IMR-90 (cell line): ENCODE measurements at regions not wholly inside any gene's neighbourhood (a gene's known extent, or its start where the extent isn't known, plus 50 kb on each side); places are given as distances from the start of the nearest gene placed in this dataset.

Experiments
- ATAC-seq: fragments of 200-7000 bp; cut with Tn5 transposase; 2 replicates; pipeline ENCODE4 v1.9.1; 2020; ENCODE audit warnings: low read depth, mild to moderate bottlenecking, moderate library complexity
- BruUV-seq: library from RNA; stranded (reverse); fragments of 400-500 nt; replicated peaks from 2 replicates; lab custom pipeline; 2021; lab: Mats Ljungman, UMichigan
- CTCF ChIA-PET: fragments of 300-600 bp; formaldehyde crosslinking; extraction: SDS; loops from one replicate; lab custom pipeline; 2021; ENCODE audit warnings: antibody characterized with exemption; lab: Yijun Ruan, JAX
- POLR2A ChIA-PET: fragments of 300-600 bp; sonication (Branson Sonifier 250); formaldehyde crosslinking; loops from one replicate; lab custom pipeline; 2022; ENCODE audit warnings: antibody characterized with exemption; ENCODE audit not compliant: unreplicated experiment; lab: Charles Lee
- DNase-seq: peaks from one replicate; pipeline ENCODE4 v3.0.0; 2013
- H2AFZ ChIP-seq: replicated peaks from 2 replicates; pipeline ENCODE3; 2013; ENCODE audit warnings: low read length, mild to moderate bottlenecking; ENCODE audit not compliant: poor library complexity
- H2AK5ac ChIP-seq: 2 replicates; pipeline ENCODE4 v1.6.1; 2013; ENCODE audit warnings: low read depth, low read length, inconsistent platforms
- H2AK9ac ChIP-seq: replicated peaks from 2 replicates; pipeline ENCODE3; 2013; ENCODE audit warnings: mild to moderate bottlenecking, low read depth, low read length, moderate library complexity; ENCODE audit not compliant: poor library complexity
- H2BK120ac ChIP-seq: 2 replicates; pipeline ENCODE4 v1.6.1; 2013; ENCODE audit warnings: low read depth, low read length, inconsistent platforms
- H2BK15ac ChIP-seq: 3 replicates; pipeline ENCODE4 v1.6.1; 2013; ENCODE audit warnings: low read depth, low read length, inconsistent platforms
- H2BK20ac ChIP-seq: 2 replicates; pipeline ENCODE4 v1.6.1; 2013; ENCODE audit warnings: low read depth, mild to moderate bottlenecking, inconsistent platforms, low read length, moderate library complexity
- H2BK5ac ChIP-seq: 2 replicates; pipeline ENCODE4 v1.6.1; 2013; ENCODE audit warnings: mild to moderate bottlenecking, low read depth, low read length, inconsistent platforms; ENCODE audit not compliant: poor library complexity, severe bottlenecking
- H3K14ac ChIP-seq: replicated peaks from 2 replicates; pipeline ENCODE4 v1.6.1; 2013; ENCODE audit warnings: low read depth, low read length, inconsistent platforms
- H3K18ac ChIP-seq: 2 replicates; pipeline ENCODE4 v1.6.1; 2013; ENCODE audit warnings: low read depth, low read length, control low read depth
- H3K23ac ChIP-seq: 2 replicates; pipeline ENCODE4 v1.6.1; 2013; ENCODE audit warnings: low read depth, low read length, inconsistent platforms
- H3K27ac ChIP-seq: 2 replicates; pipeline ENCODE4 v1.5.1; 2013; ENCODE audit warnings: mild to moderate bottlenecking, control low read depth, low read length; ENCODE audit not compliant: insufficient read depth
- H3K27me3 ChIP-seq: 2 replicates; pipeline ENCODE4 v1.6.1; 2013; ENCODE audit warnings: low read length; ENCODE audit not compliant: control insufficient read depth, insufficient read depth
- H3K36me3 ChIP-seq: 2 replicates; pipeline ENCODE4 v1.6.1; 2013; ENCODE audit warnings: low read length, mixed read lengths; ENCODE audit not compliant: control insufficient read depth, insufficient read depth
- H3K4ac ChIP-seq: 2 replicates; pipeline ENCODE4 v1.6.1; 2013; ENCODE audit warnings: low read depth, low read length, inconsistent platforms
- H3K4me1 ChIP-seq: 2 replicates; pipeline ENCODE4 v1.6.1; 2013; ENCODE audit warnings: low read length, mixed read lengths; ENCODE audit not compliant: control insufficient read depth, insufficient read depth
- H3K4me2 ChIP-seq: 2 replicates; pipeline ENCODE4 v1.6.1; 2013; ENCODE audit warnings: low read depth, mild to moderate bottlenecking, control low read depth, low read length, moderate library complexity
- H3K4me3 ChIP-seq: 2 replicates; pipeline ENCODE4 v1.5.1; 2013; ENCODE audit warnings: low read depth, mild to moderate bottlenecking, control low read depth, low read length, moderate library complexity; ENCODE audit not compliant: insufficient read depth
- H3K56ac ChIP-seq: 2 replicates; pipeline ENCODE4 v1.6.1; 2013; ENCODE audit warnings: low read length, inconsistent platforms; ENCODE audit not compliant: insufficient read depth; ENCODE audit errors: extremely low read depth
- H3K79me1 ChIP-seq, 2 experiments: 2 replicates each; pipeline ENCODE4 v1.6.1; 2013; ENCODE audit warnings: low read length in 2 of 2, inconsistent platforms in 1 of 2, low read depth in 1 of 2
- H3K9ac ChIP-seq: 2 replicates; pipeline ENCODE4 v1.6.1; 2013; ENCODE audit warnings: low read depth, low read length, control low read depth
- H3K9me1 ChIP-seq: 2 replicates; pipeline ENCODE4 v1.6.1; 2013; ENCODE audit warnings: low read length, inconsistent platforms; ENCODE audit not compliant: insufficient read depth
- H3K9me3 ChIP-seq: 2 replicates; pipeline ENCODE4 v1.6.1; 2013; ENCODE audit warnings: low read length; ENCODE audit not compliant: control insufficient read depth, insufficient read depth
- H4K20me1 ChIP-seq: 2 replicates; pipeline ENCODE4 v1.6.1; 2013; ENCODE audit warnings: low read length, inconsistent platforms; ENCODE audit not compliant: insufficient read depth
- H4K5ac ChIP-seq: 2 replicates; pipeline ENCODE4 v1.6.1; 2013; ENCODE audit warnings: mild to moderate bottlenecking, low read depth, low read length, control low read depth
- H4K8ac ChIP-seq, 2 experiments: 2 replicates each; pipeline ENCODE4 v1.6.1; 2013; ENCODE audit warnings: low read depth in 2 of 2, low read length in 2 of 2, control low read depth in 1 of 2, inconsistent platforms in 1 of 2
- H4K91ac ChIP-seq: 2 replicates; pipeline ENCODE4 v1.6.1; 2013; ENCODE audit warnings: low read depth, low read length, inconsistent platforms; ENCODE audit not compliant: insufficient read depth
- NFE2L2 ChIP-seq: fragments of 150-350 bp; IDR thresholded peaks from 2 replicates; pipeline ENCODE4 v1.6.1; 2016; ENCODE audit warnings: low read depth, mild to moderate bottlenecking, low read length
- WGBS, 2 experiments: methylation state at CpG; one replicate each; pipeline versions ENCODE4 v1.1.5 to v1.1.7; 2013; ENCODE audit warnings: missing lambda C conversion rate in 2 of 2; ENCODE audit not compliant: insufficient read length in 1 of 2; ENCODE audit errors: extremely low coverage in 2 of 2; 5-methylcytosine and 5-hydroxymethylcytosine counted together
- dilution Hi-C: fragments of 300-500 bp; cut with HindIII; formaldehyde crosslinking; loops from one replicate; pipeline ENCODE4 v1.14.3; 2018; ENCODE audit warnings: low sequenced_read_pairs; ENCODE audit not compliant: unreplicated experiment
- in situ Hi-C: fragments of 300-500 bp; cut with MboI; formaldehyde crosslinking; loops from 3 replicates; pipeline ENCODE4 v1.14.3; 2019; ENCODE audit warnings: low sequenced_read_pairs, inconsistent platforms, mixed read lengths
- intact Hi-C: fragments of 100-400 bp; cut with micrococcal nuclease; formaldehyde crosslinking; loops from 2 replicates; pipeline ENCODE4 v1.10.0; 2022

GRCh38 chr13:37385248-37385647 is 213.3 kb downstream of the POSTN start:
- no peak for ATAC-seq
- in situ Hi-C loops, result no loop called here

More at GRCh38 chr13:37385248-37385647, 213.3 kb downstream of the POSTN start:
- dilution Hi-C loops, result no loop called here
- 75% methylated on average over 1 of the region's 4 CpGs; no CpG with 5 or more reads in 1 of the 2 experiments for WGBS, 2 experiments
- H3K23ac ChIP-seq, result no peak overlapping the region
- no peak overlapping the region for H3K27ac ChIP-seq
- H4K20me1 ChIP-seq, result no peaks in the 10 kb centered on the region
- H3K4me3 ChIP-seq, result no peak overlapping the region
- intact Hi-C loops, result no loop called here
- no peak overlapping the region for H2BK15ac ChIP-seq
- no peaks in the 10 kb centered on the region for H3K9me3 ChIP-seq
- H3K27me3 ChIP-seq, result no peaks in the 10 kb centered on the region
- H2BK5ac ChIP-seq, result no peak overlapping the region
- no peaks in the 10 kb centered on the region for H3K79me1 ChIP-seq
- no peak overlapping the region for H3K4me2 ChIP-seq
- no peak overlapping the region for H3K9ac ChIP-seq
- no peak overlapping the region for H3K18ac ChIP-seq
- no peak overlapping the region for H3K14ac ChIP-seq
- POLR2A ChIA-PET, result no interaction called here
- no TSS peak for BruUV-seq
- H2AK5ac ChIP-seq, result no peak overlapping the region
- H4K8ac ChIP-seq, result no peak overlapping the region
- H3K56ac ChIP-seq, result no peak overlapping the region
- H2AK9ac ChIP-seq, result no peak overlapping the region
- TF ChIP-seq NFE2L2, result no peak
- no peak overlapping the region; the same call in 1 of the 2 replicates for H2BK120ac ChIP-seq
- H2AFZ ChIP-seq, result no peak overlapping the region
- no peaks in the 10 kb centered on the region for H3K36me3 ChIP-seq
- no peak for DNase-seq
- H2BK20ac ChIP-seq, result peak overlapping the region; percentile 36; the same call in 1 of the 2 replicates
- no peak overlapping the region for H4K5ac ChIP-seq
- peaks cover 5% of the 10 kb centered on the region for H3K4me1 ChIP-seq
- H4K91ac ChIP-seq, result no peak overlapping the region
- CTCF ChIA-PET, result interaction anchor here (1.0 kb wide), 1 partner anchor 20 kb away, joined by 3 read pairs; no protein-coding TSS in a partner anchor
- H3K9me1 ChIP-seq, result peaks cover 4% of the 10 kb centered on the region; the same call in 1 of the 2 replicates
- H3K4ac ChIP-seq, result no peak overlapping the region
